ENCODE measurements at regions not wholly inside any gene's neighbourhood (a gene's known extent, or its start where the extent isn't known, plus 50 kb on each side); places are given as distances from the start of the nearest gene placed in this dataset.
A peak's percentile ranks its signal among the peaks of the same experiment; 100 is the strongest.

DNA sequence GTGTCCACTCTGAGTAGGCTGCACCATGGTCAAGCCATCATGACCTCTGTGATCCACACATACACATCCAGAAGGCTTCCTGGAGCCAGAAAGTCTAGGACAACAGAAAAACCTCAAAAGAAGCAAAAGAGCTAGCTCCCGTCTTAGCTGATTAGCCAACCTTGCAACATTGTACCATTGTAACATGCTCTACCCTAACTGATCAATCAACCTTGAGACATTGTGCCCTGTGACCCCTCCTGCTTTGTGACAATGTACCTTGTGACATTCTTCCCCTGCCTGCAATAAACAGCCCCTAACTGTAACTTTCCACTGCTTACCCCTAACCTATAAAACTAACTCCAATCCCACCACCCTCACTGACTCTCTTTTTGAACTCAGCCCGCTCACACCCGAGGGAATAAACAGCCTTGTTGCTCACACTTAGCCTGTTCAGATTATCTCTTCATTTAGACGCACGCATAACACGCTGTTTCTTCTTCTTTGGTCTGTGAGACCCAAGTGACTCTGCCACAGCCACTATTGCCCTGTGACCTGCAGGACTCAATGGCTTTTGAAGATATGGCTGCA is 1104.6 kb downstream of the OTOL1 start:
- no peak overlapping the region for H3K4me3 Mint-ChIP-seq
- TF ChIP-seq, protein P1, sequence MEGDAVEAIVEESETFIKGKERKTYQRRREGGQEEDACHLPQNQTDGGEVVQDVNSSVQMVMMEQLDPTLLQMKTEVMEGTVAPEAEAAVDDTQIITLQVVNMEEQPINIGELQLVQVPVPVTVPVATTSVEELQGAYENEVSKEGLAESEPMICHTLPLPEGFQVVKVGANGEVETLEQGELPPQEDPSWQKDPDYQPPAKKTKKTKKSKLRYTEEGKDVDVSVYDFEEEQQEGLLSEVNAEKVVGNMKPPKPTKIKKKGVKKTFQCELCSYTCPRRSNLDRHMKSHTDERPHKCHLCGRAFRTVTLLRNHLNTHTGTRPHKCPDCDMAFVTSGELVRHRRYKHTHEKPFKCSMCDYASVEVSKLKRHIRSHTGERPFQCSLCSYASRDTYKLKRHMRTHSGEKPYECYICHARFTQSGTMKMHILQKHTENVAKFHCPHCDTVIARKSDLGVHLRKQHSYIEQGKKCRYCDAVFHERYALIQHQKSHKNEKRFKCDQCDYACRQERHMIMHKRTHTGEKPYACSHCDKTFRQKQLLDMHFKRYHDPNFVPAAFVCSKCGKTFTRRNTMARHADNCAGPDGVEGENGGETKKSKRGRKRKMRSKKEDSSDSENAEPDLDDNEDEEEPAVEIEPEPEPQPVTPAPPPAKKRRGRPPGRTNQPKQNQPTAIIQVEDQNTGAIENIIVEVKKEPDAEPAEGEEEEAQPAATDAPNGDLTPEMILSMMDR (conservative IDR thresholded peaks at IDR 0.05), result no peak
- DNase-seq (ENCODE audit: low read depth, low spot score), result no peak
- H3K27me3 Mint-ChIP-seq (ENCODE audit: low read depth), result no peaks in the 10 kb centered on the region
- peaks cover 13% of the 10 kb centered on the region for H3K36me3 Mint-ChIP-seq (ENCODE audit: low read depth)
- peaks cover 31% of the 10 kb centered on the region for H3K4me1 Mint-ChIP-seq
- peaks cover 19% of the 10 kb centered on the region for H3K9me3 Mint-ChIP-seq
- H3K27ac Mint-ChIP-seq (ENCODE audit: unreplicated experiment), result peak overlapping the region; percentile 53

DNA sequence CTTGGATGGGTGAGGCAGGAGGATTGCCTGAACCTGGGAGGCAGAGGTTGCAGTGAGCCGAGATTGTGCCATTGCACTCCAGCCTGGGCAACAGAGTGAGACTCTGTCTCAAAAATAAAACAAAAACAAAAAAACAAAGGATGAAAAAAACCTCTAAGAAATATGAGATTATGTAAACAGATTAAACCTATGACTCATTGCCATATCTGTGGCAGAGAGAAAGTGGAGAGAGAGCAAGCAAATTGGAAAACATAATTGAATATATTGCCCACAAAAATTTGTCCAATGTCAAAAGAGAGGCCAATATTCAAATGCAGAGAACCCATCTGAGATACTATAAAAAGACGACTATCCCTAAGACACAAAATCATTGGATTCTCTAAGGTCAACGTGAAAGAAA is 1106.0 kb downstream of the OTOL1 start:
- H3K4me1 Mint-ChIP-seq, result peaks cover 22% of the 10 kb centered on the region
- DNase-seq (ENCODE audit: low read depth, low spot score), result no peak
- no peak overlapping the region for H3K4me3 Mint-ChIP-seq
- TF ChIP-seq, protein P1 (conservative IDR thresholded peaks at IDR 0.05), result no peak
- H3K9me3 Mint-ChIP-seq, result peaks cover 25% of the 10 kb centered on the region
- H3K27me3 Mint-ChIP-seq (ENCODE audit: low read depth), result no peaks in the 10 kb centered on the region
- no peak overlapping the region for H3K27ac Mint-ChIP-seq (ENCODE audit: unreplicated experiment)
- H3K36me3 Mint-ChIP-seq (ENCODE audit: low read depth), result peaks cover 15% of the 10 kb centered on the region

DNA sequence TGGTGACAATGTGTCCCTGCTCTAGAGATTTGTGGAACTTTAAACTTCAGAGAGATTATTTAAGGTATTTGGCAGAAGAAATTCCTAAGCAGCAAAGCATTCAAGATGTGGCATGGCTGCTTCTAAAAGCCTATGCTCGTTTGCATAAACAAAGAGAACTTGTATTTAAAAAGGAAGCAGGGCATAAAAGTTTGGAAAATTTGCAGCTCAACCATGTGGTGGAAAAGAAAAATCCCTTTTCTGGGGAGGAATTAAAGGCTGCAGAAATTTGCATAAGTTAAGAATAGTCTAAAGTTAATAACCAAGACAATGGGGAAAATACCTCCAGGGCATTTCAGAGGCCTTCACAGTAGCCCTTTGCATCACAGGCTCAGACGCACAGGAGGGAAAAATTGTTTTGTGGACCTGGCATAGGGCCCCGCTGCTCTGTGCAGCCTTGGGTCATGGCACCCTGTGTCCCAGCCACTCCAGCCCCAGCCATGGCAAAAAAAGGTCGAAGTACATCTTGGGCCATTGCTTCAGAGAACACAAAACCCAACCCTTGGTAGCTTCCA is 1109.1 kb downstream of the OTOL1 start:
- Mint-ChIP-seq H3K9me3 (peaks cover 19% of the 10 kb centered on the region), H3K27ac (ENCODE audit: unreplicated experiment) (no peak overlapping the region), H3K36me3 (ENCODE audit: low read depth) (peaks cover 15% of the 10 kb centered on the region), H3K4me1 (peaks cover 9% of the 10 kb centered on the region), H3K4me3 (no peak overlapping the region), H3K27me3 (ENCODE audit: low read depth) (no peaks in the 10 kb centered on the region)
- no peak for DNase-seq (ENCODE audit: low read depth, low spot score)
- TF ChIP-seq, protein P1 (conservative IDR thresholded peaks at IDR 0.05), result no peak

DNA sequence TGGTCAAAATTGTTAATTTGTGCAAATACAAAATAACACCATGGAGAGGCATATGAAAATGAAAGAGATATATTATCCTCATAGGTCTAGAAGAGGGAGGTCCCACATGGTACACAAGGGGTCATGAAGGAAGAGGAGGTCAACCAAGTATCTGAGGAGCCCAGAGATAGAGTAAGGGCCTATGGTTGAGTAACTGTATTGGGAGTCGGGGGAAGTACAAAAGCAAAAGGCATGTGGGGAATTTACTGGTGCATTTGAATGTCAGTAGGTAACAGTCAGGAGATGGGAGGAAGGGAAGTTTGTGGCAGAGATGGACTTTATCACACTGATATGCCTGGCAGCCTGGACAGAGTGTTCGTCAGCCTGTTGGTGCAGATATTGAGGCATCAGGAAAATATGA is 1113.7 kb downstream of the OTOL1 start:
- Mint-ChIP-seq H3K9me3 (peaks cover 9% of the 10 kb centered on the region), H3K4me1 (no peaks in the 10 kb centered on the region), H3K27me3 (ENCODE audit: low read depth) (no peaks in the 10 kb centered on the region), H3K36me3 (ENCODE audit: low read depth) (peaks cover 4% of the 10 kb centered on the region), H3K27ac (ENCODE audit: unreplicated experiment) (no peak overlapping the region), H3K4me3 (no peak overlapping the region)
- no peak for DNase-seq (ENCODE audit: low read depth, low spot score)
- TF ChIP-seq, protein P1 (conservative IDR thresholded peaks at IDR 0.05), result no peak

DNA sequence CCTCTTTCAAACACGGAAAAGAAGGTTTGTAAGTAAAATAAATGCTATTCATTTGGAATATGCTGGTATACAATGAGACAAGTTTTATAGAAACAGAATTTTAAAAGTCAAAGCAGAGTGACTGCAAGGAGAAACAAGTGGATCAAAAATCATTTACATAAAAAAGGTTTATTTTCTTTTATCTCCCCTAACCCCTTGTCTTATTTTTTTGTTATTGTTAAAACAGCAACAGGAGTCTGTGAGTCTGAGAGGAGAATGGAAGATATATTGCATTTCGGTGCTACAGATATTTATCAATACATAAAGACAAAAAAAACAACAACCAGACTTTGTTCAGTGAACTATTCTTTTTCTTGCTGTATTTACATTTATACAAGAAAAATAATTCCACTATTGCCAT is 1116.4 kb downstream of the OTOL1 start:
- Mint-ChIP-seq H3K27me3 (ENCODE audit: low read depth) (no peaks in the 10 kb centered on the region), H3K4me3 (no peak overlapping the region), H3K36me3 (ENCODE audit: low read depth) (no peaks in the 10 kb centered on the region), H3K4me1 (no peaks in the 10 kb centered on the region), H3K27ac (ENCODE audit: unreplicated experiment) (peak overlapping the region; percentile 5), H3K9me3 (no peaks in the 10 kb centered on the region)
- DNase-seq (ENCODE audit: low read depth, low spot score), result no peak
- TF ChIP-seq, protein P1 (conservative IDR thresholded peaks at IDR 0.05), result no peak

All from neural crest cell (in vitro differentiated cells).